OCI-LY7 (cell line): ENCODE measurements at regions not wholly inside any gene's neighbourhood (a gene's known extent, or its start where the extent isn't known, plus 50 kb on each side); places are given as distances from the start of the nearest gene placed in this dataset.

Source experiments
- CTCF ChIP-seq: fragments of 200-600 bp; sonication (generic); conservative IDR thresholded peaks from 2 replicates; pipeline ENCODE4 v1.5.1; 2014; ENCODE audit warnings: mild to moderate bottlenecking, antibody characterized with exemption, low read length, moderate library complexity, mixed read lengths
- EZH2phosphoT487 ChIP-seq: fragments of 200-600 bp; sonication (generic); IDR thresholded peaks from 2 replicates; pipeline ENCODE4 v1.6.1; 2018; ENCODE audit warnings: low read depth, borderline replicate concordance, mild to moderate bottlenecking, mixed run types, antibody characterized with exemption, low read length, moderate library complexity, mixed read lengths

DNA sequence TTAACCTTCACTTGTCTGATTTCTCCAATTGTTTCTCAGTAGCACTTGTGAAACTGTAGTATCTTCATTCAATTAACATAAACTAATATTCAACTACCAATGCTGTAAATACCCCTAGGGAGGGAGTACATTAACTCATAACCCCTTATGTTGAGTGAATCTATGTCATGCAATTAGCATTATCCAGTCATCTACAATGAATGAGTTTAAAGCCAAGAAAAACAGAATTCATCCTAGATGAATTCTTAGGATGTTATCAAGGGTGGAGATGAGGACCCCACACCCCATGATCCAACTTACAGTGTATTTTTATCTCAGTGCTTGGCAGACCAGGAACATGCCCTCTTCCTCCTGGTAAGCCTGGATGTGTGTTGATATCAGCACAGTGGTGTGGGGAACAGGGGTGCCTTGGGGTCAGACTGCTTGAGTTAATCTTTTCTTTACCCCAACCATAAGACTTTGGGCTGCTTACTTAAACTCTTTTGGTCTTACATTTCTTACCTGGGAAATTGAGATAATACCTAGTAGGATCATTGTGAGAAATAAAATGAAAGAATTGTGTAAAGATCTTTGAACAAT lies 62.1 kb upstream of the SCOC start:
- TF ChIP-seq CTCF: no peak
- TF ChIP-seq EZH2phosphoT487: no peak
